ENCODE measurements at regions not wholly inside any gene's neighbourhood (a gene's known extent, or its start where the extent isn't known, plus 50 kb on each side); places are given as distances from the start of the nearest gene placed in this dataset.

DNA sequence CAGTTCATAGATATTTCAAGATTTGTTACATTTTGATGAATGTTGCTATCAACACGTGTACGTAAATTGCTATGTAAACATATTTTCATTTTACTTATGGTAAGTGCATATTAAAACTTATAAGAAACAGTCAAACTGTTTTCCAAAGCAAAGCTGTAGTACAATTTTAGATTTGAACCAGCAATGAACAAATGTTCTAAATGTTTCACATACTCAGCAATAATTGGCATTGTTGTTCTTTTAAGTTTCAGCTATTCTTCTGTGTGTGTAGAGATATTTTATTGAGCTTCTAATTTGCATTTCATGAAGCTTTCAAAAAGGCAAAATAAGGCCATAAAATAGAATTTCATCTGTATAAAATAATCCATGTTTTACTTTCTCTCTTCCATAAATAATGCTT lies 1433.2 kb downstream of the LRFN5 start:
- TF ChIP-seq, protein P1, sequence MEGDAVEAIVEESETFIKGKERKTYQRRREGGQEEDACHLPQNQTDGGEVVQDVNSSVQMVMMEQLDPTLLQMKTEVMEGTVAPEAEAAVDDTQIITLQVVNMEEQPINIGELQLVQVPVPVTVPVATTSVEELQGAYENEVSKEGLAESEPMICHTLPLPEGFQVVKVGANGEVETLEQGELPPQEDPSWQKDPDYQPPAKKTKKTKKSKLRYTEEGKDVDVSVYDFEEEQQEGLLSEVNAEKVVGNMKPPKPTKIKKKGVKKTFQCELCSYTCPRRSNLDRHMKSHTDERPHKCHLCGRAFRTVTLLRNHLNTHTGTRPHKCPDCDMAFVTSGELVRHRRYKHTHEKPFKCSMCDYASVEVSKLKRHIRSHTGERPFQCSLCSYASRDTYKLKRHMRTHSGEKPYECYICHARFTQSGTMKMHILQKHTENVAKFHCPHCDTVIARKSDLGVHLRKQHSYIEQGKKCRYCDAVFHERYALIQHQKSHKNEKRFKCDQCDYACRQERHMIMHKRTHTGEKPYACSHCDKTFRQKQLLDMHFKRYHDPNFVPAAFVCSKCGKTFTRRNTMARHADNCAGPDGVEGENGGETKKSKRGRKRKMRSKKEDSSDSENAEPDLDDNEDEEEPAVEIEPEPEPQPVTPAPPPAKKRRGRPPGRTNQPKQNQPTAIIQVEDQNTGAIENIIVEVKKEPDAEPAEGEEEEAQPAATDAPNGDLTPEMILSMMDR (conservative IDR thresholded peaks at IDR 0.05), result no peak
- no peak for TF ChIP-seq ZFX (IDR thresholded peaks at IDR 0.05)
